GM12873 (cell line): ENCODE measurements at regions not wholly inside any gene's neighbourhood (a gene's known extent, or its start where the extent isn't known, plus 50 kb on each side); places are given as distances from the start of the nearest gene placed in this dataset.
A peak's percentile ranks its signal among the peaks of the same experiment; 100 is the strongest.

ENCODE experiments used
- CTCF ChIP-seq: IDR thresholded peaks from 2 replicates; pipeline ENCODE4 v1.5.1; 2012; ENCODE audit warnings: low read depth, mild to moderate bottlenecking, moderate library complexity, low read length, control low read depth; ENCODE audit not compliant: insufficient read depth; ENCODE audit errors: missing control alignments

GRCh38 chr10:34024282-34024681 is 689.8 kb upstream of the NRP1 start:
- TF ChIP-seq CTCF, result no peak

GRCh38 chr10:34022195-34022594 is 687.7 kb upstream of the NRP1 start:
- TF ChIP-seq CTCF, result no peak

- TF ChIP-seq CTCF, result no peak
Measured at GRCh38 chr10:34018784-34019183, 684.3 kb upstream of the NRP1 start.

GRCh38 chr10:34018129-34018528 is 683.7 kb upstream of the NRP1 start:
- no peak for TF ChIP-seq CTCF

- TF ChIP-seq CTCF, result peak; percentile 20
Measured at GRCh38 chr10:34017281-34017680, 682.8 kb upstream of the NRP1 start.

GRCh38 chr10:34016576-34016975 is 682.1 kb upstream of the NRP1 start:
- no peak for TF ChIP-seq CTCF

- no peak for TF ChIP-seq CTCF
Measured at GRCh38 chr10:34015700-34016099, 681.2 kb upstream of the NRP1 start.
